ENCODE measurements at regions not wholly inside any gene's neighbourhood (a gene's known extent, or its start where the extent isn't known, plus 50 kb on each side); places are given as distances from the start of the nearest gene placed in this dataset.
"Not testable (repeated sequence)": the region's sequence is repeated elsewhere in the genome, so short reads cannot be mapped to it uniquely, and the experiment has no call there.

- no peaks in the 10 kb centered on the region for H3K36me3 Mint-ChIP-seq (ENCODE audit: low read depth)
- CTCF ChIA-PET = no interaction called here
- POLR2A ChIA-PET = no interaction called here
- ATAC-seq (no peak), DNase-seq (no peak)
- H3K4me3 Mint-ChIP-seq = no peak overlapping the region
- H3K4me1 Mint-ChIP-seq (ENCODE audit: low read depth) = no peaks in the 10 kb centered on the region
- H3K27me3 Mint-ChIP-seq (ENCODE audit: low read depth) = peaks cover 7% of the 10 kb centered on the region
- no peak overlapping the region for H3K27ac Mint-ChIP-seq
- no peaks in the 10 kb centered on the region for H3K9me3 Mint-ChIP-seq (ENCODE audit: insufficient read depth)
These were observed 78.7 kb downstream of the EMX2 start for GRCh38 chr10:117621196-117621595.

DNA sequence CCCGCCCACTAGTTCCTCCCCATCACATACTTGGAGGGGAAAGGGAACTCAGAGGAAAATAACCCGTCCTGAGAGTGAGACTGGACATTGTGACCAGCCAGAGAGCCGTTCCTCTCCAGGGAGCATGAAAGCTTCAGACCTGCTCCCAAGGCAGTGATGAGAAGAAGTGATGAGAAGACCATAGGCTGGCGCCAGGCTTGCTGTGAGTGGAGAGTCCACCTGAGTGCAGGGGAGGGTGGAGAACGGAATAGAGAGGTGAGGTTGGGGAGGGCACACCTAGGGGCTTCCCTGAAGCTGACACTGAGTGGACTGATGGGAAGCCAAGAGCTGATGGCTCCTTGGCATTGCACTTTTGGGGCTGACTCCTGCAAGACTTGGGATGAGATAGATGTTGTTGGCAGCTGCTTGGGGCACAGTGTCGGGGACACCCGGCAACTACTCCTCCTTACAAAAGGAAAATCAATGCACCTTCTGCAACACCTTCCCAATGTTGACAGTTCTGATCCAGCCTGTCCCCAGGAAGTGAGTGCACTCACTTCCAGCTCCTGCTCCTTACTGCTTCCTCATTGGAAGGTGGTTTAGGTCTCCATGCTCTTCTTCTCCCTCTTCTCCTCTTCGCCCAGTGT is 79.4 kb downstream of the EMX2 start:
- Mint-ChIP-seq H3K9me3 (ENCODE audit: insufficient read depth) (no peaks in the 10 kb centered on the region), H3K4me3 (no peak overlapping the region), H3K27ac (no peak overlapping the region), H3K27me3 (ENCODE audit: low read depth) (peaks cover 7% of the 10 kb centered on the region), H3K4me1 (ENCODE audit: low read depth) (no peaks in the 10 kb centered on the region), H3K36me3 (ENCODE audit: low read depth) (no peaks in the 10 kb centered on the region)
- DNase-seq (no peak), ATAC-seq (no peak)
- ChIA-PET POLR2A (no interaction called here), CTCF (no interaction called here)

DNA sequence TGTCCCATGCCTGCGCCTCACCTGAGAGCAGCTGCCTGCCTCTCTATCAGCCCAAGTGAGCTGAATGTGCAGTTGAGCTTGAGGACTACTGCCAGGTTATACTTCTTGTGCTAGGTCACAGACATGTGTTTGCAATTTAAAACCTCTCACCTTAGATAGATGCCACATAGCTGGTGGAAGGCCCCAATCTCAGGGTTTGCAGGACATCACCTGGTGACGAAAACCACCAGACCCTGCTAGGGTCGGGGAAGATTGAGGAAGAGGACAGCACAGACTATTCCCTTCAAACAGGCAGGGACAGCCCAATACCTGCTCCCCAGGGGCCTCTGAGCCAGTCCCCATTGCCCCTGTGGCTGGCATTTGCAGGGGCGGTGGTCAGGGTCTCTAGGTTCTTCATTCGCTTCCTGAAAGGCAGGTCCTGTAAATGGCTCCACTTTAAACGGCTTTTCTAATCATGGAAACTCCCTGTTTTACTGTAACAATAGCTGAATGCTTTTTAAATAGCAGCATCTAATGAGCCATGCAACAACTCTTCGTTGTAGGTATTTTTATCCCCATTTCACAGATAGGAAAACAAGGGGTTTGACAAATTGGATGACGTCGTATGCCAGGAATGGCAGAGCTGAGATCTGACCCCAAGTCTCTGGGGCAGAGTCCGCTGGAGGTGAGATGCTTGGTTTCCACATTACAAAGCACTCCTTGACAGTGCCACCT is 80.1 kb downstream of the EMX2 start:
- no peaks in the 10 kb centered on the region for H3K36me3 Mint-ChIP-seq (ENCODE audit: low read depth)
- H3K27me3 Mint-ChIP-seq (ENCODE audit: low read depth) = peaks cover 7% of the 10 kb centered on the region
- no peak for ATAC-seq
- H3K4me3 Mint-ChIP-seq = no peak overlapping the region
- no peak overlapping the region for H3K27ac Mint-ChIP-seq
- CTCF ChIA-PET = no interaction called here
- H3K9me3 Mint-ChIP-seq (ENCODE audit: insufficient read depth) = no peaks in the 10 kb centered on the region
- DNase-seq = no peak
- H3K4me1 Mint-ChIP-seq (ENCODE audit: low read depth) = no peaks in the 10 kb centered on the region
- POLR2A ChIA-PET = no interaction called here

DNA sequence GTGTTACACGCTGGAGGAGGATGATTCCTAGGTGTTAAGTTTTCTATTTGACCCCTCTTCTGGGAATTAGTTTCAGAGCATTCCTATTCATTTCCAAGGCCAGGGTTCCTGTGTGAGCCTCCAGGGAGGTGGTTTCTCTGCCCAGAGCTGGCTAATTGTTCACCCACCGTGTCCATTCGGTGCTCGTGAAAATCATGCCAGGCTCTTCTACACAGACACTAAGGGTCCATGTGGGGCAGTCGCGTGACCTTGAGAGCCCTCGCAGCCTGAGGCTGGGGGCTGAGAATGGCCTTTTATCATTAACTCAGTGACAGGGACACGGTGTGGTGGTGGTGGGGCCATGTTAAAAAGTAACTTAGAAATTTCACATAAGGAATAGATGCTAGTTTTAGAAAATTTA is 83.7 kb downstream of the EMX2 start:
- H3K4me1 Mint-ChIP-seq (ENCODE audit: low read depth) = no peaks in the 10 kb centered on the region
- H3K27ac Mint-ChIP-seq = no peak overlapping the region
- CTCF ChIA-PET = no interaction called here
- H3K4me3 Mint-ChIP-seq = no peak overlapping the region
- no peak for ATAC-seq
- H3K27me3 Mint-ChIP-seq (ENCODE audit: low read depth) = peaks cover 7% of the 10 kb centered on the region
- no peaks in the 10 kb centered on the region for H3K9me3 Mint-ChIP-seq (ENCODE audit: insufficient read depth)
- H3K36me3 Mint-ChIP-seq (ENCODE audit: low read depth) = no peaks in the 10 kb centered on the region
- POLR2A ChIA-PET = no interaction called here
- no peak for DNase-seq

- ChIA-PET POLR2A (interaction anchor here (0.6 kb wide), 1 partner anchor 445 kb away, joined by 4 read pairs; no protein-coding TSS in a partner anchor), CTCF (interaction anchor here (0.7 kb wide), 1 partner anchor 522 kb away, joined by 3 read pairs; no protein-coding TSS in a partner anchor)
- H3K27me3 Mint-ChIP-seq (ENCODE audit: low read depth) = peaks cover 4% of the 10 kb centered on the region
- no peaks in the 10 kb centered on the region for H3K9me3 Mint-ChIP-seq (ENCODE audit: insufficient read depth)
- no peaks in the 10 kb centered on the region for H3K4me1 Mint-ChIP-seq (ENCODE audit: low read depth)
- no peak overlapping the region for H3K4me3 Mint-ChIP-seq
- DNase-seq (no peak), ATAC-seq (no peak)
- H3K27ac Mint-ChIP-seq = no peak overlapping the region
- H3K36me3 Mint-ChIP-seq (ENCODE audit: low read depth) = no peaks in the 10 kb centered on the region
These were observed 85.0 kb downstream of the EMX2 start for GRCh38 chr10:117627561-117627960.

DNA sequence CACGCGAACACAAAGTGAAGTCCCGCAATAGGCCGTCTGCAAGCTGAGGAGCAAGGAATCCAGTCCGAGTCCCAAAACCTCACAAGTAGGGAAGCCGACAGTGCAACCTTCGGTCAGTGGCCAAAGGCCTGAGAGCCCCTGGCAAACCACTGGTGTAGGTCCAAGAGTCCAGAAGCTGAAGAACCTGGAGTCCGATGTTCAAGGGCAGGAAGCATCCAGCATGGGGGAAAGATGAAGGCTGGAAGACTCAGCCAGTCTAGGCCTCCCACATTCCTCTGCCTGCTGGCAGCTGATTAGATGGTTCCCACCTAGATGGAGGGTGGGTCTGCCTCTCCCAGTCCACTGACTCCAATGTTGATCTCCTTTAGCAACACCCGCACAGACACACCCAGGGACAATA is 87.2 kb downstream of the EMX2 start:
- H3K4me3 Mint-ChIP-seq; DNase-seq; POLR2A ChIA-PET; H3K36me3 Mint-ChIP-seq (ENCODE audit: low read depth); ATAC-seq; H3K27me3 Mint-ChIP-seq (ENCODE audit: low read depth); H3K4me1 Mint-ChIP-seq (ENCODE audit: low read depth); H3K9me3 Mint-ChIP-seq (ENCODE audit: insufficient read depth); H3K27ac Mint-ChIP-seq; CTCF ChIA-PET: not testable (repeated sequence)

DNA sequence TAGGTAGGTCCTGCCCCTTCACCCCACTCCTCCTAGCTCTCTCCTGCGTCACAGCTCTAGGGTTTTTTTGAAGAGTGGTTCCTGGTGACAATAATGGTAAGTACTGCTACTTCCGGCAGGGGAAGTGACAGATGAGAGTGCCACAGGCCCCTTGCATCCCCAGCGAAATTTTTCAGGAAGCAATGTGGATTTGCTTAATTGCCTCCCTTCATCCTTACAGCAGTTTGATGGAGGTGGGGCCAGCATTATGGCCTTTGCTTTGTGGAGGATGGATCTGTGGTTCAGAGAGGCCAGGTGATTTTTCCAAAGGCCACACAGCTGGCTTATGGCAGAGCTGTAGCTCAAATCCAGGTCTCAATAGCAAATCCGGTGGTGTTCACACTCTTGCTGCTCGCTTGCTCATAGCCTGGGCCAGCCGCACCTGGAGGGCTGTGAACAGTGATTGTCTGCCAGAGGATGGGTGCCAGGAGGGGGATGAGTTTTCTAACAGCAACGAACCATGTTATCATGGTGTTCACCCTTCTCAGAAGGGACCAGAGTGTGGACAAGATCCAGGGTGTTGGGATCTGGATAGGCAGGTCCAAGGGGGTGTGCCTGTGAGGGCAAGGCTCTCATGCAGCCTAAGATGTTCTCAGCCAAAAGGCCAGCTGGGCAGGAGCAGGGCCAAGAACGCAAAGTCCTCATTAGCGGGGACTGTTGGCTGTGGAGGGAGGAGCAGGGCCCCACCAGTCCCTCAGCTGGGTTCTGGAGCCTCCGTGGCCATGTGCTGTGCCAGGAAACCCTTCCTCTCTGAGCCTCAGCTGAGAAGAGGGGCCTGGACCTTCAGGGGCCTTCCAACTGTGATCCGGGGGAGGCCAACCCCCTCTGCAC is 89.0 kb downstream of the EMX2 start:
- Mint-ChIP-seq H3K9me3 (ENCODE audit: insufficient read depth) (no peaks in the 10 kb centered on the region), H3K36me3 (ENCODE audit: low read depth) (no peaks in the 10 kb centered on the region), H3K4me3 (no peak overlapping the region), H3K27me3 (ENCODE audit: low read depth) (no peaks in the 10 kb centered on the region), H3K4me1 (ENCODE audit: low read depth) (no peaks in the 10 kb centered on the region), H3K27ac (no peak overlapping the region)
- ChIA-PET CTCF (no interaction called here), POLR2A (no interaction called here)
- DNase-seq = no peak
- ATAC-seq = no peak

DNA sequence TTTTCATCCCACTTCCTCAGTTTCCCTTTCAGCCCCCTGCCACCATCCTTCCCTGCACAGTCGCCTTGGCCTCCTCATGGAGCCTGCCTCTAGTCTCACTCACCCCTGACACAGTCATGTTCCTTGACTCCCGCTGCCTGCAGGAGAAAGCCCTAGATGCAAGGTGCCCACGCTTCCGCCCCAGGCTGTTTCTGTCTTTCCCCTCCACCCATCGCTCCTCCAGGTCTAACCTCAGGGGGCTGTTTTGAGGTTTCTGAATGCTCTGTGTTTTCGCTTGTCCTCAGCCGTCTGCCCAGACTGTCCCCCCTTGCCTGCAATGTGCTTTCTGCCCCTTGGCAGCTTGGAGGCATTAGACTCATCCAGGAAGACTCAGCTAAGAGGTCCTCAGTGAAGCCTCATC is 89.9 kb downstream of the EMX2 start:
- Mint-ChIP-seq H3K4me3 (no peak overlapping the region), H3K9me3 (ENCODE audit: insufficient read depth) (no peaks in the 10 kb centered on the region), H3K27ac (no peak overlapping the region), H3K4me1 (ENCODE audit: low read depth) (no peaks in the 10 kb centered on the region), H3K27me3 (ENCODE audit: low read depth) (peaks cover under 1% of the 10 kb centered on the region), H3K36me3 (ENCODE audit: low read depth) (no peaks in the 10 kb centered on the region)
- CTCF ChIA-PET = no interaction called here
- ATAC-seq = no peak
- no peak for DNase-seq
- POLR2A ChIA-PET = no interaction called here

DNA sequence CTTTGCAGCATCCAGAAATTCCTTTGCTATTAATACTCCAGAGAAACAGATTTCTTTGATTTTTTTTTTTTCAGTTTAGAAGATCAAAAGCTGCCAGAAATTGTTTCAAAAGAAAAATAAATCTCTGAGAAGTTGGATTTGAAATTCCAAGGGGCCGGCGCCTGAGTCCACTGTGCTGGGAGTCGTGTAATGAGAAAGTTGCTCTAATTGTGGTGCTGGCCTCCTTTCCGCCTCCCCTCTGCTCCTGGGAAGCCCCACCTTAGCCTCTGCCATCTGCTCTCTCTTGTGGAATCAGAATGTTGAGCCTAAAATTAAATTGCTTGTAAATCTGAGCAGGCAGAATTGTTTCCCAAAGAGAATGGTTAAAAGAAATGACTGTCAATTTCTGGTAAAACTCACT is 93.3 kb downstream of the EMX2 start:
- no peaks in the 10 kb centered on the region for H3K4me1 Mint-ChIP-seq (ENCODE audit: low read depth)
- no peak overlapping the region for H3K4me3 Mint-ChIP-seq
- CTCF ChIA-PET = no interaction called here
- peaks cover 6% of the 10 kb centered on the region for H3K27me3 Mint-ChIP-seq (ENCODE audit: low read depth)
- POLR2A ChIA-PET = no interaction called here
- DNase-seq (no peak), ATAC-seq (no peak)
- no peaks in the 10 kb centered on the region for H3K36me3 Mint-ChIP-seq (ENCODE audit: low read depth)
- no peaks in the 10 kb centered on the region for H3K9me3 Mint-ChIP-seq (ENCODE audit: insufficient read depth)
- no peak overlapping the region for H3K27ac Mint-ChIP-seq

DNA sequence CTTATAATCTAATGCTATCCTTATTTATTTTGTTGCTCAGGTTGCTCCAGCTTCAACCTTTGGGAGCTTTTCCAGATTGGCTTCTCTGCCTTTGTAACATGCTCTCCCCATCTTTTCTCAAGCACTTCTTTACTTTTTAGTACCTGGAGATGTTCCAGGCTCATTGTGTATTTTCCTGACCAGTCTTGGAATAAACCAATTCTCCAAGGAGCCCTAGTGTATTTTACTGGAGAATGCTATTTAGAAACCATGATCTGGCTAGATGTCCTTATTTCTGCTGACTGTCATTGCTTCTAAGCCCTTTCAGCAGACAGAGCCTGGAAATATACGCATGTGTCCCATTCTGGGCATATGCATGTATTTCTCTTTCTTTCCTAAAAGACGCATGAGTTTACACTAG is 95.7 kb downstream of the EMX2 start:
- POLR2A ChIA-PET = no interaction called here
- Mint-ChIP-seq H3K4me3 (no peak overlapping the region), H3K4me1 (ENCODE audit: low read depth) (no peaks in the 10 kb centered on the region), H3K27ac (no peak overlapping the region), H3K27me3 (ENCODE audit: low read depth) (peaks cover 11% of the 10 kb centered on the region), H3K9me3 (ENCODE audit: insufficient read depth) (no peaks in the 10 kb centered on the region), H3K36me3 (ENCODE audit: low read depth) (no peaks in the 10 kb centered on the region)
- CTCF ChIA-PET = no interaction called here
- ATAC-seq (no peak), DNase-seq (no peak)

DNA sequence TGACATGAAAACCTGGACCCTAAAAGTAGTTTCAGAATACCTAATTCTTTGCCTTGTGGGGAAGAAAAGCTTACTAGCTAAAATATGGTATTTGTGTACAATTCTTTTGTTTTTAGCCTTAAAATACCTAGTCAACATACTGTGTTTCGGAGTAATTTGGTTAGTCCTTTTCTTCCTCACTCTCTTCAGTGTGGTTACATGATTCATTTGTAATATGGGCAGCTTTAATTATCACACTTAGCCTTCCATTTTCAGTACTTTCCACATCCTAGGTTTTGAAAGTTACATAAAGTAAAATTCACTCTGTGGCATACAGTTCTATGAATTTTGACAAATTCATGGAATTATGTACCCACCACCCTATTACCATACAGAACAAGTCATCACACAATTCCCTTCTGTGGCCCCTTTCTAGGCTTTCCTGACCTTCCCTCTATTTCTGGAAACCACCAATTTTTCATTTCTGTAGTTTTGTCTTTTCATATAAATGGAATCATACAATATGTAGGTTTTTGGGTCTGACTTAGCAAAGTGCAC is 96.2 kb downstream of the EMX2 start:
- Mint-ChIP-seq H3K27ac (no peak overlapping the region), H3K27me3 (ENCODE audit: low read depth) (peaks cover 11% of the 10 kb centered on the region), H3K4me3 (no peak overlapping the region), H3K9me3 (ENCODE audit: insufficient read depth) (no peaks in the 10 kb centered on the region), H3K36me3 (ENCODE audit: low read depth) (no peaks in the 10 kb centered on the region), H3K4me1 (ENCODE audit: low read depth) (no peaks in the 10 kb centered on the region)
- ChIA-PET POLR2A (no interaction called here), CTCF (no interaction called here)
- ATAC-seq (no peak), DNase-seq (no peak)

DNA sequence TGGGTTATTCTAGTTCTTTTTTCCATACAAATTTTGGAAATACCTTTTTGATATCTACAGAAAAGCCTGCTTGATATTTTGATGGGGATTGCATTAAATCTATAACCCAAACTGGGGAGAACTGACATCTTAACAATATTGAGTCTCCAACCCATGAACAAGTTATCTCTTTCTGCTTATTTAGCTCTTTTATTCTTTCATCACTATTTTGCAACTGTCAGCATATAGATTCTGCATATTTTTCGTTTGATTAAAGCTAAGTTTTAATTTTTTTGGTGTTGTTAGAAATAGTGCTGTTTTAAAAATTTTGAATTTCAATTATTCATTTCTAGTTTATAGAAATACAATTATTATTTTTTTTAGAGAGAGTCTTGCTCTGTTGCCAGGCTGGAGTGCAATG is 97.9 kb downstream of the EMX2 start:
- peaks cover 11% of the 10 kb centered on the region for H3K27me3 Mint-ChIP-seq (ENCODE audit: low read depth)
- POLR2A ChIA-PET = no interaction called here
- ATAC-seq = no peak
- H3K36me3 Mint-ChIP-seq (ENCODE audit: low read depth) = no peaks in the 10 kb centered on the region
- no peak overlapping the region for H3K27ac Mint-ChIP-seq
- no peaks in the 10 kb centered on the region for H3K9me3 Mint-ChIP-seq (ENCODE audit: insufficient read depth)
- H3K4me3 Mint-ChIP-seq = no peak overlapping the region
- H3K4me1 Mint-ChIP-seq (ENCODE audit: low read depth) = no peaks in the 10 kb centered on the region
- CTCF ChIA-PET = no interaction called here
- no peak for DNase-seq
